ENCODE measurements at regions not wholly inside any gene's neighbourhood (a gene's known extent, or its start where the extent isn't known, plus 50 kb on each side); places are given as distances from the start of the nearest gene placed in this dataset.
"Not testable (repeated sequence)": the region's sequence is repeated elsewhere in the genome, so short reads cannot be mapped to it uniquely, and the experiment has no call there.

GRCh38 chr18:30595942-30596341, 446.6 kb downstream of the DSC3 start:
- no peak for TF ChIP-seq CTCF (IDR thresholded peaks at IDR 0.05; ENCODE audit: borderline replicate concordance, insufficient read depth, low read depth, low read length)

GRCh38 chr18:30594911-30595310, 447.6 kb downstream of the DSC3 start:
- not testable (repeated sequence) for H3K4me3 ChIP-seq (ENCODE audit: low read depth, low read length)

More at GRCh38 chr18:30595942-30596341, 446.6 kb downstream of the DSC3 start:
- no peak overlapping the region for H3K4me3 ChIP-seq (ENCODE audit: low read depth, low read length)

GRCh38 chr18:30591462-30591861, 451.1 kb downstream of the DSC3 start:
- H3K4me3 ChIP-seq (ENCODE audit: low read depth, low read length): no peak overlapping the region
- no peak for TF ChIP-seq CTCF (IDR thresholded peaks at IDR 0.05; ENCODE audit: borderline replicate concordance, insufficient read depth, low read depth, low read length)

- no peak for TF ChIP-seq CTCF (IDR thresholded peaks at IDR 0.05; ENCODE audit: borderline replicate concordance, insufficient read depth, low read depth, low read length)
- no peak overlapping the region for H3K4me3 ChIP-seq (ENCODE audit: low read depth, low read length)
Observed at GRCh38 chr18:30588673-30589164, 453.8 kb downstream of the DSC3 start.

- H3K4me3 ChIP-seq (ENCODE audit: low read depth, low read length): no peak overlapping the region
- no peak for TF ChIP-seq CTCF (IDR thresholded peaks at IDR 0.05; ENCODE audit: borderline replicate concordance, insufficient read depth, low read depth, low read length)
Observed at GRCh38 chr18:30583768-30584167, 458.8 kb downstream of the DSC3 start.

GRCh38 chr18:30582078-30582477, 460.5 kb downstream of the DSC3 start:
- TF ChIP-seq CTCF (IDR thresholded peaks at IDR 0.05; ENCODE audit: borderline replicate concordance, insufficient read depth, low read depth, low read length): no peak
- H3K4me3 ChIP-seq (ENCODE audit: low read depth, low read length): no peak overlapping the region

GRCh38 chr18:30578707-30579106, 463.8 kb downstream of the DSC3 start:
- H3K4me3 ChIP-seq (ENCODE audit: low read depth, low read length): no peak overlapping the region
- TF ChIP-seq CTCF (IDR thresholded peaks at IDR 0.05; ENCODE audit: borderline replicate concordance, insufficient read depth, low read depth, low read length): no peak

- no peak for TF ChIP-seq CTCF (IDR thresholded peaks at IDR 0.05; ENCODE audit: borderline replicate concordance, insufficient read depth, low read depth, low read length)
- no peak overlapping the region for H3K4me3 ChIP-seq (ENCODE audit: low read depth, low read length)
Observed at GRCh38 chr18:30572214-30572613, 470.3 kb downstream of the DSC3 start.

All from GM12875 (cell line).